ENCODE measurements at regions not wholly inside any gene's neighbourhood (a gene's known extent, or its start where the extent isn't known, plus 50 kb on each side); places are given as distances from the start of the nearest gene placed in this dataset.

DNA sequence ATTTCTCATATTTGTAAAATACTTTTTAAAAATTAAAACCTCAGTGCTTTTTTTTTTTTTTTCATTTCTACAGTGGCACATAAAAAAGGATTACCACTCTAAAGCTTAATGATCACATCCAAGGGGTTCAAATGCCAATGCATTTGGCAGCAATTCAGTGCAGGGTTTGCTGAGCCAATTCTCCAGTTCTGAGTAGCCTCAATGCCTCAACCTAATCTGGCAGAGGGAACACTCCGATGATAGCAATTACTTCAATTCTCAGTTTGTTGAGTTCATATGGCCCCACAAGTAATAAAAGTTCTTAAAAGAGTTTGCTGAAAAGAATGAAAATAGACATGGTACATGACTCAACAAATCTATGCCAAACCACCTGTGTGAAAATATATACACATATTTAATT is 79.3 kb upstream of the RBMS3 start:
- TF ChIP-seq, protein P1, sequence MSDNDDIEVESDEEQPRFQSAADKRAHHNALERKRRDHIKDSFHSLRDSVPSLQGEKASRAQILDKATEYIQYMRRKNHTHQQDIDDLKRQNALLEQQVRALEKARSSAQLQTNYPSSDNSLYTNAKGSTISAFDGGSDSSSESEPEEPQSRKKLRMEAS (IDR thresholded peaks at IDR 0.05): no peak
- TF ChIP-seq CEBPB (IDR thresholded peaks at IDR 0.05): no peak
- TF ChIP-seq YY1 (IDR thresholded peaks at IDR 0.05; ENCODE audit: low read depth): no peak
- no peak for TF ChIP-seq ZBTB7A (IDR thresholded peaks at IDR 0.05; ENCODE audit: low read depth)
- no peak for TF ChIP-seq TAF1 (IDR thresholded peaks at IDR 0.05; ENCODE audit: low read depth)
- TF ChIP-seq TCF12 (IDR thresholded peaks at IDR 0.05; ENCODE audit: low read depth): no peak
- TF ChIP-seq NFIC (IDR thresholded peaks at IDR 0.05): no peak
- TF ChIP-seq EP300 (IDR thresholded peaks at IDR 0.05; ENCODE audit: borderline replicate concordance): no peak
- TF ChIP-seq EGR1 (IDR thresholded peaks at IDR 0.05): no peak
- TF ChIP-seq, protein P2, sequence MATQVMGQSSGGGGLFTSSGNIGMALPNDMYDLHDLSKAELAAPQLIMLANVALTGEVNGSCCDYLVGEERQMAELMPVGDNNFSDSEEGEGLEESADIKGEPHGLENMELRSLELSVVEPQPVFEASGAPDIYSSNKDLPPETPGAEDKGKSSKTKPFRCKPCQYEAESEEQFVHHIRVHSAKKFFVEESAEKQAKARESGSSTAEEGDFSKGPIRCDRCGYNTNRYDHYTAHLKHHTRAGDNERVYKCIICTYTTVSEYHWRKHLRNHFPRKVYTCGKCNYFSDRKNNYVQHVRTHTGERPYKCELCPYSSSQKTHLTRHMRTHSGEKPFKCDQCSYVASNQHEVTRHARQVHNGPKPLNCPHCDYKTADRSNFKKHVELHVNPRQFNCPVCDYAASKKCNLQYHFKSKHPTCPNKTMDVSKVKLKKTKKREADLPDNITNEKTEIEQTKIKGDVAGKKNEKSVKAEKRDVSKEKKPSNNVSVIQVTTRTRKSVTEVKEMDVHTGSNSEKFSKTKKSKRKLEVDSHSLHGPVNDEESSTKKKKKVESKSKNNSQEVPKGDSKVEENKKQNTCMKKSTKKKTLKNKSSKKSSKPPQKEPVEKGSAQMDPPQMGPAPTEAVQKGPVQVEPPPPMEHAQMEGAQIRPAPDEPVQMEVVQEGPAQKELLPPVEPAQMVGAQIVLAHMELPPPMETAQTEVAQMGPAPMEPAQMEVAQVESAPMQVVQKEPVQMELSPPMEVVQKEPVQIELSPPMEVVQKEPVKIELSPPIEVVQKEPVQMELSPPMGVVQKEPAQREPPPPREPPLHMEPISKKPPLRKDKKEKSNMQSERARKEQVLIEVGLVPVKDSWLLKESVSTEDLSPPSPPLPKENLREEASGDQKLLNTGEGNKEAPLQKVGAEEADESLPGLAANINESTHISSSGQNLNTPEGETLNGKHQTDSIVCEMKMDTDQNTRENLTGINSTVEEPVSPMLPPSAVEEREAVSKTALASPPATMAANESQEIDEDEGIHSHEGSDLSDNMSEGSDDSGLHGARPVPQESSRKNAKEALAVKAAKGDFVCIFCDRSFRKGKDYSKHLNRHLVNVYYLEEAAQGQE (IDR thresholded peaks at IDR 0.05; ENCODE audit: low read depth): no peak
- TF ChIP-seq RAD21 (IDR thresholded peaks at IDR 0.05; ENCODE audit: low read depth): no peak
- TF ChIP-seq TEAD4 (IDR thresholded peaks at IDR 0.05): no peak
- TF ChIP-seq FOXM1 (IDR thresholded peaks at IDR 0.05; ENCODE audit: borderline replicate concordance, low read depth): no peak
